ENCODE measurements at regions not wholly inside any gene's neighbourhood (a gene's known extent, or its start where the extent isn't known, plus 50 kb on each side); places are given as distances from the start of the nearest gene placed in this dataset.

DNA sequence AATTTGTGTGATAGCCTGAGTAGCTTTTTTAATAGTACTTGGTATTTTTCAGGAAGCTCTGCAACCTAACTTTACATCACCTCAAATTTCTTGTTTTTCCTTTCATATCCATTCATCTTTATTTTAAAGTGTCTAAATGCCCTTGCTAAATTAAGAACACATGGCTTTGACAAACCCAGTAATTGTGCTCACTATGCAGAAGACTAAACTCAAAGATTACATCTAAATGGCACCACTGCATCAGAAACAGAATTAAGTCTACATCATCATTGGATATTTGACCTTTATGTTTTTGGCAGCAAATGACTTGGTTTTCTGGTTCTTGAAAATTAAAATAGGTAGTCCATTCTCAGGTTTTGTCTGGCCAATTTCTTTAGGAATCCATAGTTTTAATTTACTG, 69.6 kb upstream of the HDGFL1 start:
- dilution Hi-C loops (cut with MboI; ENCODE audit: extremely low pct_ligation_motif_present, low sequenced_read_pairs), result no loop called here

DNA sequence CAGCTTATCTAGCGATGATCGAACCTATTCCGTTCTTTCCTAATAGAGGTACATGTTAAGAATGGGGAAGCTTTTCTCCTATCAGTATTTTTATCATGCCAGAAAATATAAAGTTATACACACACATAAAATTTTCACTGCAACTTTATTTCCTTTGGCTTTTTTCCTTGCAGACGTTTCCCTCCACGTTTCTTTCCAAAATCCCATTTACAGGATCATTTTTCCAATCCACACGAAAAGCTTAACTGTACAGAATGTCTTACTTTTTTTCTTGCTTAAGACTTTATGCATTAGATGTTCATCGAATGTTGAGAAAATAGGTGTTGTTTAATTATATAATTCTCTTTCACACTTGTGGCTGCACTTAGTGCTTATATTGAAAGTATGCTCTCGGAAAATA, 62.9 kb upstream of the HDGFL1 start:
- dilution Hi-C loops (cut with MboI; ENCODE audit: extremely low pct_ligation_motif_present, low sequenced_read_pairs), result no loop called here
- Histone ChIP-seq H3K4me2 (ENCODE audit: control insufficient read depth, extremely low read depth, insufficient read depth, low read depth, low read length) (no peak overlapping the region), H3K79me2 (ENCODE audit: control insufficient read depth, insufficient read depth, low read length) (no peaks in the 10 kb centered on the region), H3K9me1 (ENCODE audit: control insufficient read depth, extremely low read depth, insufficient read depth, low read length) (no peaks in the 10 kb centered on the region), H3K4me1 (ENCODE audit: control insufficient read depth, extremely low read depth, insufficient read depth, low read length) (no peaks in the 10 kb centered on the region), H4K20me1 (ENCODE audit: control insufficient read depth, extremely low read depth, insufficient read depth, low read length) (no peaks in the 10 kb centered on the region), H3K9ac (ENCODE audit: control insufficient read depth, extremely low read depth, insufficient read depth, low read length) (no peak overlapping the region), H3K36me3 (ENCODE audit: control insufficient read depth in 2 of 2, extremely low read depth in 1 of 2, insufficient read depth in 2 of 2, low read length in 2 of 2) (no peaks in the 10 kb centered on the region), H3K9me3 (ENCODE audit: control insufficient read depth, low read depth, low read length) (no peaks in the 10 kb centered on the region), H3K27ac (ENCODE audit: control insufficient read depth, insufficient read depth, low read length) (no peak overlapping the region), H2AFZ (ENCODE audit: control insufficient read depth, low read length) (no peak overlapping the region), H3K27me3 (ENCODE audit: control insufficient read depth, extremely low read depth, insufficient read depth, low read length) (no peaks in the 10 kb centered on the region), H3K4me3 (ENCODE audit: control insufficient read depth in 2 of 3, extremely low read depth in 1 of 3, insufficient read depth in 2 of 3, low read depth in 1 of 3, low read length in 3 of 3) (no peak overlapping the region)
- no peak for TF ChIP-seq EZH2 (IDR thresholded peaks at IDR 0.05; ENCODE audit: low read length)
- TF ChIP-seq, protein P1, sequence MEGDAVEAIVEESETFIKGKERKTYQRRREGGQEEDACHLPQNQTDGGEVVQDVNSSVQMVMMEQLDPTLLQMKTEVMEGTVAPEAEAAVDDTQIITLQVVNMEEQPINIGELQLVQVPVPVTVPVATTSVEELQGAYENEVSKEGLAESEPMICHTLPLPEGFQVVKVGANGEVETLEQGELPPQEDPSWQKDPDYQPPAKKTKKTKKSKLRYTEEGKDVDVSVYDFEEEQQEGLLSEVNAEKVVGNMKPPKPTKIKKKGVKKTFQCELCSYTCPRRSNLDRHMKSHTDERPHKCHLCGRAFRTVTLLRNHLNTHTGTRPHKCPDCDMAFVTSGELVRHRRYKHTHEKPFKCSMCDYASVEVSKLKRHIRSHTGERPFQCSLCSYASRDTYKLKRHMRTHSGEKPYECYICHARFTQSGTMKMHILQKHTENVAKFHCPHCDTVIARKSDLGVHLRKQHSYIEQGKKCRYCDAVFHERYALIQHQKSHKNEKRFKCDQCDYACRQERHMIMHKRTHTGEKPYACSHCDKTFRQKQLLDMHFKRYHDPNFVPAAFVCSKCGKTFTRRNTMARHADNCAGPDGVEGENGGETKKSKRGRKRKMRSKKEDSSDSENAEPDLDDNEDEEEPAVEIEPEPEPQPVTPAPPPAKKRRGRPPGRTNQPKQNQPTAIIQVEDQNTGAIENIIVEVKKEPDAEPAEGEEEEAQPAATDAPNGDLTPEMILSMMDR (optimal IDR thresholded peaks at IDR 0.05 in 1 of 3, IDR thresholded peaks at IDR 0.05 in 1 of 3, conservative IDR thresholded peaks at IDR 0.05 in 1 of 3; ENCODE audit: extremely low read depth in 1 of 3, insufficient read depth in 2 of 3, low read length in 3 of 3), result no peak
- FAIRE-seq (no peak), DNase-seq (ENCODE audit: low read depth, low spot score) (no peak)

More for the DNA sequence above, 69.6 kb upstream of the HDGFL1 start:
- H3K27me3 ChIP-seq (ENCODE audit: control insufficient read depth, extremely low read depth, insufficient read depth, low read length), result no peaks in the 10 kb centered on the region
- H3K9me1 ChIP-seq (ENCODE audit: control insufficient read depth, extremely low read depth, insufficient read depth, low read length), result no peaks in the 10 kb centered on the region
- no peak overlapping the region for H3K27ac ChIP-seq (ENCODE audit: control insufficient read depth, insufficient read depth, low read length)
- no peak overlapping the region for H3K4me2 ChIP-seq (ENCODE audit: control insufficient read depth, extremely low read depth, insufficient read depth, low read depth, low read length)
- no peak overlapping the region for H2AFZ ChIP-seq (ENCODE audit: control insufficient read depth, low read length)
- no peak for FAIRE-seq
- no peak overlapping the region for H3K9ac ChIP-seq (ENCODE audit: control insufficient read depth, extremely low read depth, insufficient read depth, low read length)
- TF ChIP-seq, protein P1 (optimal IDR thresholded peaks at IDR 0.05 in 1 of 3, IDR thresholded peaks at IDR 0.05 in 1 of 3, conservative IDR thresholded peaks at IDR 0.05 in 1 of 3; ENCODE audit: extremely low read depth in 1 of 3, insufficient read depth in 2 of 3, low read length in 3 of 3), result no peak
- TF ChIP-seq EZH2 (IDR thresholded peaks at IDR 0.05; ENCODE audit: low read length), result no peak
- DNase-seq (ENCODE audit: low read depth, low spot score), result no peak
- H4K20me1 ChIP-seq (ENCODE audit: control insufficient read depth, extremely low read depth, insufficient read depth, low read length), result no peaks in the 10 kb centered on the region
- H3K4me3 ChIP-seq (ENCODE audit: control insufficient read depth in 2 of 3, extremely low read depth in 1 of 3, insufficient read depth in 2 of 3, low read depth in 1 of 3, low read length in 3 of 3), result no peak overlapping the region
- H3K9me3 ChIP-seq (ENCODE audit: control insufficient read depth, low read depth, low read length), result no peaks in the 10 kb centered on the region
- H3K36me3 ChIP-seq (ENCODE audit: control insufficient read depth in 2 of 2, extremely low read depth in 1 of 2, insufficient read depth in 2 of 2, low read length in 2 of 2), result no peaks in the 10 kb centered on the region
- no peaks in the 10 kb centered on the region for H3K79me2 ChIP-seq (ENCODE audit: control insufficient read depth, insufficient read depth, low read length)
- H3K4me1 ChIP-seq (ENCODE audit: control insufficient read depth, extremely low read depth, insufficient read depth, low read length), result no peaks in the 10 kb centered on the region
